ENCODE measurements at regions not wholly inside any gene's neighbourhood (a gene's known extent, or its start where the extent isn't known, plus 50 kb on each side); places are given as distances from the start of the nearest gene placed in this dataset.

- Histone ChIP-seq H3K36me3 (ENCODE audit: control insufficient read depth, insufficient read depth, low read length) (no peaks in the 10 kb centered on the region), H3K4me1 (ENCODE audit: control insufficient read depth, insufficient read depth, low read length) (no peaks in the 10 kb centered on the region), H3K23ac (ENCODE audit: low read depth, low read length) (no peak overlapping the region), H3K27me3 (ENCODE audit: control insufficient read depth, insufficient read depth, low read length) (no peaks in the 10 kb centered on the region), H3K9ac (ENCODE audit: low read depth, low read length) (no peak overlapping the region), H3K9me3 (ENCODE audit: control insufficient read depth, insufficient read depth, low read length) (peaks cover 21% of the 10 kb centered on the region; the same call in 1 of the 2 replicates), H3K79me1 (ENCODE audit: low read depth in 1 of 2, low read length in 2 of 2) (no peaks in the 10 kb centered on the region), H2AK9ac (replicated peaks; ENCODE audit: low read depth, low read length, poor library complexity) (no peak overlapping the region), H2BK15ac (ENCODE audit: low read depth, low read length) (no peak overlapping the region), H3K56ac (ENCODE audit: extremely low read depth, insufficient read depth, low read length) (no peak overlapping the region), H2BK120ac (ENCODE audit: low read depth, low read length) (no peak overlapping the region), H3K14ac (replicated peaks; ENCODE audit: low read depth, low read length) (no peak overlapping the region), H2BK5ac (ENCODE audit: low read depth, low read length, poor library complexity, severe bottlenecking) (no peak overlapping the region), H3K4me3 (ENCODE audit: insufficient read depth, low read depth, low read length) (no peak overlapping the region), H3K9me1 (ENCODE audit: insufficient read depth, low read length) (no peaks in the 10 kb centered on the region), H2AFZ (replicated peaks; ENCODE audit: low read length, poor library complexity) (no peak overlapping the region), H4K5ac (ENCODE audit: low read depth, low read length) (no peak overlapping the region), H4K20me1 (ENCODE audit: insufficient read depth, low read length) (no peaks in the 10 kb centered on the region), H4K8ac (ENCODE audit: low read depth in 2 of 2, low read length in 2 of 2) (no peak overlapping the region), H3K4ac (ENCODE audit: low read depth, low read length) (no peak overlapping the region), H3K4me2 (ENCODE audit: low read depth, low read length) (no peak overlapping the region), H4K91ac (ENCODE audit: insufficient read depth, low read depth, low read length) (no peak overlapping the region), H2AK5ac (ENCODE audit: low read depth, low read length) (no peak overlapping the region), H3K27ac (ENCODE audit: insufficient read depth, low read length) (no peak overlapping the region), H3K18ac (ENCODE audit: low read depth, low read length) (no peak overlapping the region), H2BK20ac (ENCODE audit: low read depth, low read length) (no peak overlapping the region)
- ChIA-PET POLR2A (ENCODE audit: unreplicated experiment) (no interaction called here), CTCF (no interaction called here)
- intact Hi-C loops (cut with micrococcal nuclease): no loop called here
- no peak for TF ChIP-seq RAD21 (IDR thresholded peaks at IDR 0.05; ENCODE audit: low read length)
- TF ChIP-seq CTCF (conservative IDR thresholded peaks at IDR 0.05; ENCODE audit: low read depth, low read length): no peak
- TF ChIP-seq SMC3 (IDR thresholded peaks at IDR 0.05; ENCODE audit: low read depth, low read length): no peak
- no peak for TF ChIP-seq MAZ (IDR thresholded peaks at IDR 0.05; ENCODE audit: borderline replicate concordance, low read depth, low read length)
- no peak for TF ChIP-seq BHLHE40 (IDR thresholded peaks at IDR 0.05; ENCODE audit: low read depth, low read length)
- no peak for TF ChIP-seq MXI1 (IDR thresholded peaks at IDR 0.05; ENCODE audit: borderline replicate concordance, low read depth, low read length)
- no TSS peak for BruUV-seq (replicated peaks)
- WGBS, 2 experiments (ENCODE audit: extremely low coverage in 2 of 2, insufficient read length in 1 of 2): 29% methylated on average over 1 of the region's 4 CpGs; no CpG with 5 or more reads in 1 of the 2 experiments
- ATAC-seq (ENCODE audit: low read depth): no peak
- in situ Hi-C loops (cut with MboI; ENCODE audit: low sequenced_read_pairs): no loop called here
- dilution Hi-C loops (cut with HindIII; ENCODE audit: low sequenced_read_pairs, unreplicated experiment): no loop called here
- DNase-seq: no peak
Measured at GRCh38 chr16:79475841-79476240, 124.7 kb downstream of the MAF start.
